Sigmoid colon (tissue), 4 donors: ENCODE measurements at regions not wholly inside any gene's neighbourhood (a gene's known extent, or its start where the extent isn't known, plus 50 kb on each side); places are given as distances from the start of the nearest gene placed in this dataset.

Experiments used
- CTCF ChIP-seq, 4 experiments: fragments of 450-650 bp in 3 of 4; fragments of 200-600 bp in 1 of 4; IDR thresholded peaks; one replicate each; pipeline ENCODE4 v1.5.1; 2016 to 2019; ENCODE audit warnings: antibody characterized with exemption in 4 of 4, mild to moderate bottlenecking in 3 of 4, moderate library complexity in 2 of 4
- EP300 ChIP-seq, 4 donors: sonication (generic); formaldehyde crosslinking; IDR thresholded peaks; one replicate each; pipeline ENCODE4 v1.6.1; 2017; ENCODE audit warnings: antibody characterized with exemption in 4 of 4
- POLR2A ChIP-seq, 2 donors: fragments of 450-650 bp; IDR thresholded peaks; one replicate each; pipeline ENCODE4 v1.6.1; 2016; ENCODE audit warnings: antibody characterized with exemption in 2 of 2, mild to moderate bottlenecking in 2 of 2, moderate library complexity in 2 of 2
- POLR2AphosphoS5 ChIP-seq, 4 donors: sonication (generic); formaldehyde crosslinking; IDR thresholded peaks; one replicate each; pipeline ENCODE4 v1.6.1; 2017; ENCODE audit warnings: antibody characterized with exemption in 4 of 4

GRCh38 chr11:29032384-29033149 lies 924.4 kb downstream of the METTL15 start:
- TF ChIP-seq CTCF (IDR thresholded peaks at IDR 0.05) (no peak), POLR2A (IDR thresholded peaks at IDR 0.05) (no peak), POLR2AphosphoS5 (IDR thresholded peaks at IDR 0.05) (no peak), EP300 (IDR thresholded peaks at IDR 0.05) (no peak)
